A673 (cell line): ENCODE measurements at regions not wholly inside any gene's neighbourhood (a gene's known extent, or its start where the extent isn't known, plus 50 kb on each side); places are given as distances from the start of the nearest gene placed in this dataset.

Experiments
- BruUV-seq: library from RNA; stranded (reverse); fragments of 400-500 nt; replicated peaks from 2 replicates; lab custom pipeline; 2021; lab: Mats Ljungman, UMichigan
- CTCF ChIA-PET: fragments of 300-600 bp; sonication (Branson Sonifier 250); formaldehyde crosslinking; loops from one replicate; lab custom pipeline; 2022; ENCODE audit warnings: antibody characterized with exemption; lab: Charles Lee
- POLR2A ChIA-PET: fragments of 300-600 bp; sonication (Branson Sonifier 250); formaldehyde crosslinking; loops from one replicate; lab custom pipeline; 2022; ENCODE audit warnings: antibody characterized with exemption; ENCODE audit not compliant: low non-redundant PET; lab: Charles Lee
- DNase-seq: peaks from one replicate; pipeline ENCODE4 v3.0.0-alpha.2; 2015; ENCODE audit warnings: low spot score
- H3K27ac ChIP-seq: fragments of 200-600 bp; sonication (generic); 2 replicates; pipeline ENCODE4 v1.5.1; 2016; ENCODE audit warnings: mixed run types, low read depth, mild to moderate bottlenecking, mixed read lengths, antibody characterized with exemption, low read length; ENCODE audit not compliant: poor library complexity, severe bottlenecking
- H3K27me3 ChIP-seq: fragments of 200-600 bp; sonication (generic); replicated peaks from 2 replicates; pipeline ENCODE4 v1.6.1; 2017; ENCODE audit warnings: mixed run types, low read depth, mild to moderate bottlenecking, mixed read lengths, antibody characterized with exemption, low read length; ENCODE audit not compliant: insufficient read depth, poor library complexity
- H3K36me3 ChIP-seq: fragments of 200-600 bp; sonication (generic); 2 replicates; pipeline ENCODE4 v1.6.1; 2016; ENCODE audit warnings: mixed run types, mild to moderate bottlenecking, mixed read lengths, antibody characterized with exemption, low read length; ENCODE audit not compliant: insufficient read depth, poor library complexity, severe bottlenecking
- H3K4me1 ChIP-seq: fragments of 200-600 bp; sonication (generic); 2 replicates; pipeline ENCODE4 v1.6.1; 2017; ENCODE audit warnings: mixed run types, mild to moderate bottlenecking, mixed read lengths, antibody characterized with exemption, low read length; ENCODE audit not compliant: insufficient read depth, poor library complexity, severe bottlenecking
- H3K4me3 ChIP-seq: fragments of 200-600 bp; sonication (generic); 2 replicates; pipeline ENCODE4 v1.5.1; 2016; ENCODE audit warnings: low read depth, mixed run types, mild to moderate bottlenecking, mixed read lengths, low read length; ENCODE audit not compliant: poor library complexity, severe bottlenecking
- H3K9me3 ChIP-seq: fragments of 200-600 bp; sonication (generic); 2 replicates; pipeline ENCODE4 v1.6.1; 2016; ENCODE audit warnings: mixed run types, low read depth, mild to moderate bottlenecking, mixed read lengths, antibody characterized with exemption, low read length; ENCODE audit not compliant: poor library complexity, severe bottlenecking
- EZH2 ChIP-seq: fragments of 200-600 bp; sonication (generic); IDR thresholded peaks from 2 replicates; pipeline ENCODE4 v1.6.1; 2017; ENCODE audit warnings: borderline replicate concordance, low read depth, mild to moderate bottlenecking, mixed read lengths, antibody characterized with exemption, low read length; ENCODE audit not compliant: poor library complexity, severe bottlenecking
- intact Hi-C: fragments of 100-400 bp; cut with micrococcal nuclease; formaldehyde crosslinking; loops from one replicate; pipeline ENCODE4 v1.10.0; 2022; ENCODE audit not compliant: unreplicated experiment
- TF ChIP-seq, protein P1 (sequence below): fragments of 300-800, 200-600 bp; sonication (generic); conservative IDR thresholded peaks from 2 replicates; pipeline ENCODE4 v1.5.1; 2017; ENCODE audit warnings: low read depth, mild to moderate bottlenecking, antibody characterized with exemption, low read length, moderate library complexity, mixed read lengths

DNA sequence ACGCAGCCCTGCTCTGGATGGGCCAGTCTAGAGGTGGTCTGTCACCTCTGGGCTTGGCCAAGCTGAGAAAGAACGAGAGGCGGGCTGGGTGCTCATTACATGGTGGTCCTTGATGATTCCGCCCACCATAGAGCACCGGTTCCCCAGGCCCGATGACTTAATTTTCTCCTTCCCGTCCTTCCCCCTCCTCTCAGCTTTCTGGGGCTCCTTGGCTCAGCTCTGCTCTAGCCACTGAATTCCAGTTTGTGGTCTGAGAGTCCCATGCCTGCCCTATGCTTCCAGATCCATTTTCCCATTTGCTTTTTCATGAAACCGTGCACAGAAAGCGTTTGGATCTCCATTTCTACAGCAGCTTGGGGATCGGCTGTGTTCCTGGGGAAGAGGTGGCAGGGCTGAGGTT lies 318.5 kb upstream of the C1orf174 start:
- TF ChIP-seq, protein P1, sequence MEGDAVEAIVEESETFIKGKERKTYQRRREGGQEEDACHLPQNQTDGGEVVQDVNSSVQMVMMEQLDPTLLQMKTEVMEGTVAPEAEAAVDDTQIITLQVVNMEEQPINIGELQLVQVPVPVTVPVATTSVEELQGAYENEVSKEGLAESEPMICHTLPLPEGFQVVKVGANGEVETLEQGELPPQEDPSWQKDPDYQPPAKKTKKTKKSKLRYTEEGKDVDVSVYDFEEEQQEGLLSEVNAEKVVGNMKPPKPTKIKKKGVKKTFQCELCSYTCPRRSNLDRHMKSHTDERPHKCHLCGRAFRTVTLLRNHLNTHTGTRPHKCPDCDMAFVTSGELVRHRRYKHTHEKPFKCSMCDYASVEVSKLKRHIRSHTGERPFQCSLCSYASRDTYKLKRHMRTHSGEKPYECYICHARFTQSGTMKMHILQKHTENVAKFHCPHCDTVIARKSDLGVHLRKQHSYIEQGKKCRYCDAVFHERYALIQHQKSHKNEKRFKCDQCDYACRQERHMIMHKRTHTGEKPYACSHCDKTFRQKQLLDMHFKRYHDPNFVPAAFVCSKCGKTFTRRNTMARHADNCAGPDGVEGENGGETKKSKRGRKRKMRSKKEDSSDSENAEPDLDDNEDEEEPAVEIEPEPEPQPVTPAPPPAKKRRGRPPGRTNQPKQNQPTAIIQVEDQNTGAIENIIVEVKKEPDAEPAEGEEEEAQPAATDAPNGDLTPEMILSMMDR: no peak
- no peak for TF ChIP-seq EZH2
- Histone ChIP-seq H3K27me3 (peaks cover 4% of the 10 kb centered on the region), H3K36me3 (no peaks in the 10 kb centered on the region), H3K4me1 (no peaks in the 10 kb centered on the region), H3K4me3 (no peak overlapping the region), H3K27ac (no peak overlapping the region), H3K9me3 (peaks cover 8% of the 10 kb centered on the region)
- BruUV-seq: no TSS peak
- intact Hi-C loops: no loop called here
- CTCF ChIA-PET: no interaction called here
- POLR2A ChIA-PET: no interaction called here
- DNase-seq: no peak

- peaks cover 4% of the 10 kb centered on the region for H3K27me3 ChIP-seq
- H3K4me1 ChIP-seq: no peaks in the 10 kb centered on the region
- CTCF ChIA-PET: no interaction called here
- H3K36me3 ChIP-seq: no peaks in the 10 kb centered on the region
- no peak for DNase-seq
- no peak overlapping the region for H3K4me3 ChIP-seq
- POLR2A ChIA-PET: no interaction called here
- intact Hi-C loops: no loop called here
- peaks cover 8% of the 10 kb centered on the region for H3K9me3 ChIP-seq
- H3K27ac ChIP-seq: no peak overlapping the region
- BruUV-seq: no TSS peak
- TF ChIP-seq, protein P1: no peak
- TF ChIP-seq EZH2: no peak
These were observed 319.0 kb upstream of the C1orf174 start for GRCh38 chr1:4219111-4219510.

DNA sequence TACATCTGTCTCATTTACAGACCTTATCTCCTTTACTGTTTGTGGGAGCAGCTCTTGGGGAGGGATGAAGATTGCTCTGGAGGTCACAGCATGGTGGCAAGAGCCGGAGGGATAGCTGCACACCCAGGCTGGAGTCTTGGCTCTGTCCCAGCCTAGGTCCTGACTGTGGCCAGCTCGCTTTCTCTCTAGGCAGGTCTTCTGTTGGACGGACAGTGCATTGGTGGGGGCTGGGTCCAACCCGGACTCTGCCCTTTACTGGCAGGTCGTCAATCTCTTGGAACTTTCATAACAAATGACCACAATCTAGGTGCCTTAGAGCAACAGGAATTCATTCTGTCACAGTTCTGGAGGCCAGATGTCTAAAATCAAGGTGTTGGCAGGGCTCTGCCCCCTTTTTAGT lies 319.8 kb upstream of the C1orf174 start:
- intact Hi-C loops: no loop called here
- Histone ChIP-seq H3K27ac (no peak overlapping the region), H3K4me3 (no peak overlapping the region), H3K27me3 (peaks cover 4% of the 10 kb centered on the region), H3K9me3 (peaks cover 8% of the 10 kb centered on the region), H3K4me1 (no peaks in the 10 kb centered on the region), H3K36me3 (no peaks in the 10 kb centered on the region)
- ChIA-PET CTCF (no interaction called here), POLR2A (no interaction called here)
- TF ChIP-seq, protein P1: no peak
- no peak for TF ChIP-seq EZH2
- BruUV-seq: no TSS peak
- DNase-seq: no peak
